K562 (cell line): ENCODE measurements at regions not wholly inside any gene's neighbourhood (a gene's known extent, or its start where the extent isn't known, plus 50 kb on each side); places are given as distances from the start of the nearest gene placed in this dataset.
A peak's percentile ranks its signal among the peaks of the same experiment; 100 is the strongest.

Source experiments
- ATAC-seq: fragments of 200-7000 bp; cut with Tn5 transposase; 3 replicates; pipeline ENCODE4 v1.9.1; 2020; ENCODE audit warnings: moderate library complexity
- BruUV-seq: library from RNA; stranded (reverse); fragments of 400-500 nt; replicated peaks from 2 replicates; lab custom pipeline; 2021; lab: Mats Ljungman, UMichigan
- CTCF ChIA-PET: fragments of 300-600 bp; formaldehyde crosslinking; extraction: SDS; loops from one replicate; lab custom pipeline; 2021; ENCODE audit warnings: low intra/inter-chr PET ratio; lab: Yijun Ruan, JAX
- POLR2A ChIA-PET: fragments of 300-600, 350-650 bp; sonication (Branson Sonifier 250); formaldehyde crosslinking; extraction: SDS; loops from one replicate; lab custom pipeline; 2021; ENCODE audit warnings: antibody characterized with exemption, inconsistent platforms; lab: Yijun Ruan, JAX
- DNase-seq, 4 experiments: peaks; one replicate each; pipeline versions ENCODE4 v3.0.0 to v3.0.0-alpha.2; 2011 to 2018; ENCODE audit warnings: low spot score in 3 of 4, mixed read lengths in 3 of 4; ENCODE audit errors: extremely low read depth in 1 of 4
- FAIRE-seq: peaks from 2 replicates; lab custom pipeline; 2011; peaks lifted over from hg19 to GRCh38; lab: Jason Lieb, UNC
- H2AFZ ChIP-seq: 2 replicates; pipeline ENCODE4 v1.6.0; 2011; ENCODE audit warnings: low read depth, low read length, control low read depth, inconsistent platforms
- H3K27ac ChIP-seq: fragments of 200-600 bp; 3 replicates; pipeline ENCODE4 v1.8.0; 2011; ENCODE audit warnings: low read depth, mild to moderate bottlenecking, control low read depth, inconsistent platforms, low read length, moderate library complexity, mixed read lengths; ENCODE audit errors: extremely low read depth
- H3K27me3 ChIP-seq, 2 experiments: fragments of 300-600 bp in 1 of 2; 2 replicates in 1 of 2; 3 replicates in 1 of 2; pipeline versions ENCODE4 v1.6.0 to v1.8.0; 2011; ENCODE audit warnings: inconsistent platforms in 2 of 2, low read length in 2 of 2, mild to moderate bottlenecking in 1 of 2, mixed read lengths in 1 of 2, moderate library complexity in 1 of 2; ENCODE audit not compliant: control insufficient read depth in 2 of 2, insufficient read depth in 2 of 2
- H3K36me3 ChIP-seq: fragments of 300-600 bp; 3 replicates; pipeline ENCODE4 v1.8.0; 2011; ENCODE audit warnings: mild to moderate bottlenecking, low read length, inconsistent platforms; ENCODE audit not compliant: control insufficient read depth, insufficient read depth
- H3K4me1 ChIP-seq, 2 experiments: fragments of 200-600 bp in 1 of 2; replicated peaks in 1 of 2; 2 replicates in 1 of 2; 3 replicates in 1 of 2; pipeline versions ENCODE4 v1.5.1 to v1.8.0; 2011; ENCODE audit warnings: inconsistent platforms in 2 of 2, low read length in 2 of 2, mild to moderate bottlenecking in 1 of 2, mixed read lengths in 1 of 2, moderate library complexity in 1 of 2; ENCODE audit not compliant: control insufficient read depth in 2 of 2, insufficient read depth in 2 of 2
- H3K4me2 ChIP-seq: 2 replicates; pipeline ENCODE4 v1.6.1; 2011; ENCODE audit warnings: low read length, control low read depth, inconsistent platforms, mixed read lengths; ENCODE audit not compliant: insufficient read depth
- H3K4me3 ChIP-seq: fragments of 200-600 bp; sonication (generic), shearing (Covaris generic); 2 replicates; pipeline ENCODE4 v1.5.1; 2016; ENCODE audit warnings: control low read depth, inconsistent platforms
- H3K79me2 ChIP-seq: fragments of 200-600 bp; 3 replicates; pipeline ENCODE4 v1.8.0; 2011; ENCODE audit warnings: low read length, inconsistent platforms; ENCODE audit not compliant: control insufficient read depth, insufficient read depth
- H3K9ac ChIP-seq, 2 experiments: 2 replicates each; pipeline versions ENCODE4 v1.6.0 to v1.6.1; 2011; ENCODE audit warnings: low read depth in 2 of 2, low read length in 2 of 2, control low read depth in 1 of 2, inconsistent platforms in 1 of 2, mild to moderate bottlenecking in 1 of 2, mixed read lengths in 1 of 2; ENCODE audit not compliant: insufficient read depth in 1 of 2
- H3K9me1 ChIP-seq: one replicate; pipeline ENCODE4 v1.6.0; 2011; ENCODE audit warnings: inconsistent platforms, mild to moderate bottlenecking, low read length, moderate library complexity; ENCODE audit not compliant: control insufficient read depth, insufficient read depth
- H3K9me3 ChIP-seq: replicated peaks from 2 replicates; pipeline ENCODE4 v1.5.1; 2011; ENCODE audit warnings: low read depth, low read length, inconsistent platforms; ENCODE audit not compliant: control insufficient read depth, insufficient read depth
- H4K20me1 ChIP-seq: replicated peaks from 2 replicates; pipeline ENCODE4 v1.6.1; 2011; ENCODE audit warnings: low read length, inconsistent platforms, mixed read lengths; ENCODE audit not compliant: control insufficient read depth, insufficient read depth
- ATF3 ChIP-seq, 2 experiments: fragments of 450-650 bp in 1 of 2; sonication (generic) in 1 of 2; formaldehyde crosslinking in 1 of 2; IDR thresholded peaks in 1 of 2; conservative IDR thresholded peaks in 1 of 2; 2 replicates each; pipeline versions ENCODE4 v1.6.1 to v1.8.1; 2016 to 2023; ENCODE audit warnings: mild to moderate bottlenecking in 2 of 2, moderate library complexity in 2 of 2, inconsistent platforms in 1 of 2, missing genetic modification reagents in 1 of 2
- CREBBP ChIP-seq: IDR thresholded peaks from one replicate; pipeline ENCODE4 v1.6.1; 2012; ENCODE audit warnings: low read depth, mild to moderate bottlenecking, control low read depth, inconsistent platforms, low read length
- ELF1 ChIP-seq: fragments of 200-800 bp; sonication (Bioruptor generic); IDR thresholded peaks from 2 replicates; pipeline ENCODE4 v1.6.1; 2016; ENCODE audit warnings: missing genetic modification characterization, missing compliant biosample characterization
- FOSL1 ChIP-seq: fragments of 200-800 bp; sonication (Bioruptor generic); conservative IDR thresholded peaks from 2 replicates; pipeline ENCODE4 v1.6.1; 2016; ENCODE audit warnings: missing genetic modification characterization, missing compliant biosample characterization
- FOXP1 ChIP-seq: sonication (generic); formaldehyde crosslinking; IDR thresholded peaks from 2 replicates; pipeline ENCODE4 v1.8.0; 2022; ENCODE audit warnings: mild to moderate bottlenecking, missing genetic modification reagents
- LARP7 ChIP-seq: fragments of 450-650 bp; IDR thresholded peaks from 2 replicates; pipeline ENCODE4 v1.6.1; 2016
- POLR2AphosphoS2 ChIP-seq: IDR thresholded peaks from 2 replicates; pipeline ENCODE4 v1.6.1; 2012; ENCODE audit warnings: low read length, improper control_type of control experiment
- RBM17 ChIP-seq: fragments of 200-400 bp; formaldehyde crosslinking; IDR thresholded peaks from 2 replicates; pipeline ENCODE4 v1.6.1; 2017; ENCODE audit warnings: low read depth, mild to moderate bottlenecking, low read length, borderline replicate concordance
- TEAD4 ChIP-seq, 2 experiments: sonication (generic) in 1 of 2; formaldehyde crosslinking in 1 of 2; IDR thresholded peaks; 2 replicates each; pipeline versions ENCODE4 v1.6.1 to v1.8.0; 2012 to 2022; ENCODE audit warnings: borderline replicate concordance in 1 of 2, inconsistent platforms in 1 of 2, low read length in 1 of 2, mild to moderate bottlenecking in 1 of 2, missing genetic modification reagents in 1 of 2
- ZBTB7A ChIP-seq: IDR thresholded peaks from 2 replicates; pipeline ENCODE4 v1.6.1; 2011; ENCODE audit warnings: low read depth, mild to moderate bottlenecking, low read length, moderate library complexity, borderline replicate concordance; ENCODE audit not compliant: control insufficient read depth
- ZKSCAN8 ChIP-seq: fragments of 200-800 bp; sonication (Bioruptor generic); IDR thresholded peaks from 2 replicates; pipeline ENCODE4 v1.6.1; 2016; ENCODE audit warnings: missing genetic modification characterization, missing compliant biosample characterization
- ZNF232 ChIP-seq: sonication (generic); formaldehyde crosslinking; IDR thresholded peaks from 2 replicates; pipeline ENCODE4 v1.8.0; 2022; ENCODE audit warnings: mild to moderate bottlenecking, missing genetic modification reagents
- ZNF583 ChIP-seq: fragments of 250-450 bp; sonication (Bioruptor Pico); IDR thresholded peaks from 2 replicates; pipeline ENCODE4 v1.4.0; 2020
- WGBS: fragments of 100-300 bp; shearing (Covaris generic); methylation state at CpG from one replicate; pipeline ENCODE4 v1.1.6; 2016; ENCODE audit warnings: low coverage, mixed read lengths; ENCODE audit not compliant: insufficient coverage; ENCODE audit errors: missing lambda C conversion rate; 5-methylcytosine and 5-hydroxymethylcytosine counted together
- in situ Hi-C: fragments of 300-500 bp; cut with MboI; formaldehyde crosslinking; loops from 4 replicates; pipeline ENCODE4 v1.15.0; 2018; ENCODE audit warnings: inconsistent platforms, mixed read lengths
- intact Hi-C: fragments of 100-400 bp; cut with micrococcal nuclease; formaldehyde crosslinking; loops from 2 replicates; pipeline ENCODE4 v1.14.2; 2022

GRCh38 chr6:56730663-56731529, 88.2 kb upstream of the DST start:
- Histone ChIP-seq H3K4me2 (no peak overlapping the region), H3K9me3 (no peaks in the 10 kb centered on the region), H3K36me3 (no peaks in the 10 kb centered on the region), H4K20me1 (no peaks in the 10 kb centered on the region), H3K27ac (no peak overlapping the region), H2AFZ (no peak overlapping the region), H3K9me1 (no peaks in the 10 kb centered on the region), H3K4me1 (no peaks in the 10 kb centered on the region), H3K79me2 (no peaks in the 10 kb centered on the region), H3K4me3 (no peak overlapping the region), H3K9ac (no peak overlapping the region), H3K27me3 (no peaks in the 10 kb centered on the region)
- intact Hi-C loops (no loop called here), in situ Hi-C loops (no loop called here)
- ATAC-seq (no peak), DNase-seq (no peak), FAIRE-seq (peak; percentile 42)
- TF ChIP-seq TEAD4 (IDR thresholded peaks at IDR 0.05; ENCODE audit: low read length) (no peak), TEAD4 (CRISPR knock-in tag; IDR thresholded peaks at IDR 0.05; ENCODE audit: borderline replicate concordance) (no peak), ZBTB7A (no peak), RBM17 (no peak), FOSL1 (tag) (no peak), ZKSCAN8 (CRISPR knock-in tag) (no peak), FOXP1 (CRISPR knock-in tag) (no peak), ZNF232 (CRISPR knock-in tag) (no peak), POLR2AphosphoS2 (no peak), ATF3 (IDR thresholded peaks at IDR 0.05) (no peak), ATF3 (CRISPR knock-in tag; conservative IDR thresholded peaks at IDR 0.05) (no peak), ELF1 (no peak), CREBBP (no peak), LARP7 (no peak), ZNF583 (CRISPR knock-in tag) (no peak)
- BruUV-seq, result no TSS peak
- WGBS, result 20% methylated on average over 5 of the region's 5 CpGs
- CTCF ChIA-PET, result no interaction called here
- POLR2A ChIA-PET, result no interaction called here
